ENCODE measurements at regions not wholly inside any gene's neighbourhood (a gene's known extent, or its start where the extent isn't known, plus 50 kb on each side); places are given as distances from the start of the nearest gene placed in this dataset.

DNA sequence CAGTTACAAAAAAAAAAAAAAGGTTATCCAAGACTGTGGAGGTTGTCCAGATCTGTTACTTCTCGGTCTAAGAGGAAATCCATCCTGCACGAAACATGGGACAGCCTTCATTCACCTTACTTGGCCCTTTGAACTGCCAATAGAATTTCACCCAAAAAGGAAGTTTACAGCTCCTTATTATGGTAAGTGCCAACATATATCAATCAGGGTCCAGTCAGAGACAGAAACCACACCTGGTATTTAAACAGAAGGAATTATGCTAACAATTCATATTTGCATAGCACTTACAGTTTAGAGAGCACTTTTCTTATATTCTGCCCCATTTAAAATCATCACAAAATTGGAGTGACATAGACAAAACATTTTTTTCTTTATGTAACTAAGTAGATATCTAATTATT is 93.6 kb upstream of the PTPN3 start:
- TF ChIP-seq, protein P1, sequence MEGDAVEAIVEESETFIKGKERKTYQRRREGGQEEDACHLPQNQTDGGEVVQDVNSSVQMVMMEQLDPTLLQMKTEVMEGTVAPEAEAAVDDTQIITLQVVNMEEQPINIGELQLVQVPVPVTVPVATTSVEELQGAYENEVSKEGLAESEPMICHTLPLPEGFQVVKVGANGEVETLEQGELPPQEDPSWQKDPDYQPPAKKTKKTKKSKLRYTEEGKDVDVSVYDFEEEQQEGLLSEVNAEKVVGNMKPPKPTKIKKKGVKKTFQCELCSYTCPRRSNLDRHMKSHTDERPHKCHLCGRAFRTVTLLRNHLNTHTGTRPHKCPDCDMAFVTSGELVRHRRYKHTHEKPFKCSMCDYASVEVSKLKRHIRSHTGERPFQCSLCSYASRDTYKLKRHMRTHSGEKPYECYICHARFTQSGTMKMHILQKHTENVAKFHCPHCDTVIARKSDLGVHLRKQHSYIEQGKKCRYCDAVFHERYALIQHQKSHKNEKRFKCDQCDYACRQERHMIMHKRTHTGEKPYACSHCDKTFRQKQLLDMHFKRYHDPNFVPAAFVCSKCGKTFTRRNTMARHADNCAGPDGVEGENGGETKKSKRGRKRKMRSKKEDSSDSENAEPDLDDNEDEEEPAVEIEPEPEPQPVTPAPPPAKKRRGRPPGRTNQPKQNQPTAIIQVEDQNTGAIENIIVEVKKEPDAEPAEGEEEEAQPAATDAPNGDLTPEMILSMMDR (conservative IDR thresholded peaks at IDR 0.05; ENCODE audit: low read depth, low read length): no peak
- no peak overlapping the region for H3K4me3 ChIP-seq (ENCODE audit: low read depth, low read length)
- no peak for DNase-seq (ENCODE audit: low read depth)

DNA sequence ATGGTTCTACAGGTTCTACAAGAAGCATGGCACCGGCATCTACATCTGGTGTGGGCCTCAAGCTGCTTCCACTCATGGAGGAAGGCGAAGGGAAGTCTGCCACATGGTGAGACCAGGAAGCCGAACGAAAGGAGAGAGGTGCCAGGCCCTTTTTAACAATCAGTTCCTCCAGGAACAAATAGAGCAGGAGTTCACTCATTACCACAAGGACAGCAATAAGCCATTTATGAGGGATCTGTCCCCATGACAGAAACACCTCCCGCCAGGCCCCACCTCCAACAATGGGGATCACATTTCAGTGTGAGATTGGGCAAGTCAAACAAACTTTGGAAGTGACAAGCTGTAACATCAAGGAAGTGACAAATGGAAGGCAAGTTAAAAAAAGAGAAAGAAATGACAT is 95.5 kb upstream of the PTPN3 start:
- DNase-seq (ENCODE audit: low read depth): no peak
- TF ChIP-seq, protein P1 (conservative IDR thresholded peaks at IDR 0.05; ENCODE audit: low read depth, low read length): no peak
- no peak overlapping the region for H3K4me3 ChIP-seq (ENCODE audit: low read depth, low read length)

DNA sequence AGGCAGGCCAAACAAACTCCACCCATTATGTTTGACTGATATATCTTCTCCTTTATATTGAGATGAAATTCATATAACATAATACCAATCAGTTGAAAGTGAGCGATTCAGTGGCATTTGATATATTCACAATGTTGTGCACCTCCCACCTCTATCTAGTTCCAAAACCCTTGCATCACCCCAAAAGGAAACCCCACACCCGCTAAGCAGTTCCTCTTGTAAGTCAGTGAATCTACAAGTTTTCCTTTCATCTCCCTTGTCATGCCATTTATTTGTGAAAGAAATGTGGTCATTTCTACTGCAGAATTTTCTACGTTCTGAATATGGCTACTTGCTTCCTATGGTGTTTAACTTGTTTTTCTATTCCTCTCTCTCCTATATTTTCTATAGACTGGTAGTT is 99.4 kb upstream of the PTPN3 start:
- H3K4me3 ChIP-seq (ENCODE audit: low read depth, low read length): no peak overlapping the region
- no peak for DNase-seq (ENCODE audit: low read depth)
- TF ChIP-seq, protein P1 (conservative IDR thresholded peaks at IDR 0.05; ENCODE audit: low read depth, low read length): no peak

DNA sequence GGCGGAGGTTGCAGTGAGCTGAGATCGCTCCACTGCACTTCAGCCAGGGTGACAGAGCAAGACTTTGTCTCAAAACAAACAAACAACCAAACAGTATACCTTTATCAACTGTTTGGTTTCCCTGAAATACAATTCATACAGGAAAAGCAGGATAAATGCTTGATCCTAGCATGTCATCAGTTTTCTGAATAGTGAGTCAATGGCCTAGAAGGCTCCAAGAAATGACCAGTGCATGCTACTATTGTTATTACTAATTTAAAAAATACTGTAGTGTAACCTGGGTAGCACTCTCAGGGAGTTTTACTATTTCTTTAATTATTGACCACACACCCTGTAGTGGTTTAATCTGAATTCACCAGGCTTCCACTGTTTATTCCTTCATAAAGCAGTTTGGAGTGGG is 101.0 kb upstream of the PTPN3 start:
- DNase-seq (ENCODE audit: low read depth): no peak
- H3K4me3 ChIP-seq (ENCODE audit: low read depth, low read length): no peak overlapping the region
- TF ChIP-seq, protein P1 (conservative IDR thresholded peaks at IDR 0.05; ENCODE audit: low read depth, low read length): no peak

DNA sequence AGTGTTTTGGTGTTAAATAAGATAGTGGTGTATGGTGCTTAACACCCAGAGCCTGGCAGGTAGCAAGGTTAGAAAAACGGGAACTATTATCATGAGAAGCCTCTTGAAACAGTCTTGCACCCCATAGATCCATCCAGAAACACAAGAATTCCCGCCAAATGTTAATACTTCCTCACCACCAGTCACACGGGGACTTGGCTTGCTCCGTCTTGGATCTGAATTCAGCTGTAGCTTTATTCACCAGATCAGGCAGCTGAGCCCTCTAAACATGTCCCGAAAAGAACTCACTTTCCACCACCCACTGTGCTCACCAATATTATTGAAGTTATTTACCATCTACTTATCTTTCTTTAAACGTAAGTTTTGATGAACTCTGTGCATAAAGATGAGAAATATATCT is 101.6 kb upstream of the PTPN3 start:
- TF ChIP-seq, protein P1 (conservative IDR thresholded peaks at IDR 0.05; ENCODE audit: low read depth, low read length): no peak

DNA sequence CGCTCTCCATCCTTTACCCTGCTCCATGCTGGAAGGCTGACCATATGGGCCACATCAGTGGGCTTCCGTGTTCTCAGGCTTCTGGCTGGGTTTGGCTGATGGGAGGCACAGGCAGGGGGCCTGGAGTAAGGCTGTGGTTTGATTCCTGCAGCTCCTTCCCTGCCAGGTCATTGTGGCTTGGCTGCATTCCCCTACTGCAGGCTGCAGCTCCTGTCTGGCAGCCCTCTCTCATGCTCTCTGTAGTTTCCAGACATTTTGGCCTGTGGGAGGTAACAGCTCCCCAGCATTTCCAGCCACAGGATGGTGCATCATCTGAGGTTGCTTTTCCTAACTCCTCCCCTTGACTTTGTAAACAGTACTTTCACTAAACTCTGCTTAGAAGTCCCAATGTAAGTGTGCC is 102.0 kb upstream of the PTPN3 start:
- no peak for DNase-seq (ENCODE audit: low read depth)
- no peak overlapping the region for H3K4me3 ChIP-seq (ENCODE audit: low read depth, low read length)
- TF ChIP-seq, protein P1 (conservative IDR thresholded peaks at IDR 0.05; ENCODE audit: low read depth, low read length): no peak

More for the DNA sequence above, 101.6 kb upstream of the PTPN3 start:
- no peak overlapping the region for H3K4me3 ChIP-seq (ENCODE audit: low read depth, low read length)
- DNase-seq (ENCODE audit: low read depth): no peak

DNA sequence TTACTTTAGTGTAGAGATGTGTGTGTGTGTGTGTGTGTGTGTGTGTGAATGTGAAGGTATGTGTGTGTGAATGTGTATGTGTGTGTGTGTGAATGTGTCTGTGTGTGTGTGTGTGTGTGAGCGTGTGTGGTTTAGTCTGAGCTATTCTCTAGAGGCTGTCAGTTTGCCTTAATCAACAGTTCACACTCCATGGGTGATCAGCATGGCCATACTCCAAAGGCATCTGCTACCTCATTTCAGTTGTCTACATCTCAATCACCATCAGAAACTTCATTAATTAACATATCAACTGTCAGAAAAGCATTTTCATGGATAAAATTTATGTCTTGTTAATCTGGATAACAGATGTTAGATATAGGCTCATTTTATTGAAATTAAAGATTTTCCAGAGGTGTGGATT is 103.1 kb upstream of the PTPN3 start:
- H3K4me3 ChIP-seq (ENCODE audit: low read depth, low read length): no peak overlapping the region
- TF ChIP-seq, protein P1 (conservative IDR thresholded peaks at IDR 0.05; ENCODE audit: low read depth, low read length): no peak
- no peak for DNase-seq (ENCODE audit: low read depth)
